ENCODE measurements at regions not wholly inside any gene's neighbourhood (a gene's known extent, or its start where the extent isn't known, plus 50 kb on each side); places are given as distances from the start of the nearest gene placed in this dataset.

GRCh38 chr4:166460769-166461550 is 587.9 kb downstream of the TLL1 start:
- DNase-seq (ENCODE audit: insufficient read length, low spot score) (no peak), FAIRE-seq (no peak)

- FAIRE-seq, result no peak
- no peak for DNase-seq (ENCODE audit: insufficient read length, low spot score)
Measured at GRCh38 chr4:166481055-166481454, 608.0 kb downstream of the TLL1 start.

GRCh38 chr4:166481739-166482138 is 608.7 kb downstream of the TLL1 start:
- DNase-seq (ENCODE audit: insufficient read length, low spot score), result no peak

GRCh38 chr4:166482758-166483157 is 609.7 kb downstream of the TLL1 start:
- DNase-seq (ENCODE audit: insufficient read length, low spot score) (no peak), FAIRE-seq (no peak)

More at GRCh38 chr4:166481739-166482138, 608.7 kb downstream of the TLL1 start:
- no peak for FAIRE-seq

DNA sequence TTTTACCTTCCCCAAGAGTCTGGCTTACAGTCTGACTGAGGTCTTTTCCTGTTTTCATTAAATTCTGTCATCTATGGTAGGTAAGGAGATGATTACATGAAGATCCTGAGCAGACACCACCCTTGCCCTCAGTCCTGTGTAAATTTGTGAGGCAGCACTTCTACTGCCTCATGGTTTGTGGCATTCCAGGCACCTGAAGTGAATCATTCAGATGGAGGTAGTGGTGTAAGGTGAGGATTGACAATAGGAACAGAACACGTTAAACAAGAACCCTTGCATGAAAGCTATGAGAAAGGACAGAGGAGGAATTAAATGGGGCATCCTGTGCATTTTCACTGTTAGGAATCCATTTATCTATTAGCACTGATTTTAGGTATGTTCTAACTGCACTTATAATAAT is 618.6 kb downstream of the TLL1 start:
- FAIRE-seq, result no peak
- no peak for DNase-seq (ENCODE audit: insufficient read length, low spot score)

DNA sequence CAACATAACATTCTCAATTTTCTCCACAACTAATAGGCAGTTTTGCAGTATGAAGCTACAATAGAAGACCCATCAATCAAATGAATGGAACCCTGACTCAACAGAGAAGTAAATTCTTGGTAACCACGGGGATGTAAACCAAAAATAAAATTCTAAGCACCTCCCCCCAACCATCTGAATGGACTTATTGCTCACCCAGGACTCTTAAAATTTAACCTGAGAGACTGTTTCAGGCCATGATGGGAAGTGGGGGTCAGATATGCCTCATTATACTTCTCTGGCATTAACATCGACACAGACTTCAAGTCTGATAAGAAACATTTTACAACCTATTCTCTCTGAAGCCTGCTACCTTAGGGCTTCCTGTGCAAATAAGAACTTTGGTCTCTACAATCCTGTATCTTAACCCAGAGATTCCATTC is 620.9 kb downstream of the TLL1 start:
- FAIRE-seq (no peak), DNase-seq (ENCODE audit: insufficient read length, low spot score) (peak; percentile 15)

DNA sequence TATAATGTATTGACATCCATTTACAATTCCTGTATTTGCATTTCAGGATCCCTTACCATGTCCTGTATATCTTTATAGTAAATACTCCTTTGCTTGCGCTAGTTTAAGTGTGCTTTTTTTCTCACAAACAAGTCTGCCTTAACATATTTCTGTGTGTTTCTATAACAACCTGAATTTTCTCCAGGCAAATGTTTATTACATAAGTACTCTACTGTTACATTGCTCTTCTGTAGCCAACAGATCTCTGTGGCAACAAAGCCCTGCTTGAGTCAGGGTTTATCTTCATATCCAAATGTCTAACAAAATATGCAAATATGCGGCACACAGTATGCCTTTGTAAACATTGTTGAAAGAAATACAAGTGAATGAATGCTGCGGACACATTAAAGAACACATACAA is 625.5 kb downstream of the TLL1 start:
- no peak for FAIRE-seq
- no peak for DNase-seq (ENCODE audit: insufficient read length, low spot score)

GRCh38 chr4:166499820-166500219 is 626.8 kb downstream of the TLL1 start:
- DNase-seq (ENCODE audit: insufficient read length, low spot score), result no peak
- no peak for FAIRE-seq

- peak; percentile 19 for DNase-seq (ENCODE audit: insufficient read length, low spot score)
- peak; percentile 44 for FAIRE-seq
Measured at GRCh38 chr4:166501941-166502382, 628.9 kb downstream of the TLL1 start.

DNA sequence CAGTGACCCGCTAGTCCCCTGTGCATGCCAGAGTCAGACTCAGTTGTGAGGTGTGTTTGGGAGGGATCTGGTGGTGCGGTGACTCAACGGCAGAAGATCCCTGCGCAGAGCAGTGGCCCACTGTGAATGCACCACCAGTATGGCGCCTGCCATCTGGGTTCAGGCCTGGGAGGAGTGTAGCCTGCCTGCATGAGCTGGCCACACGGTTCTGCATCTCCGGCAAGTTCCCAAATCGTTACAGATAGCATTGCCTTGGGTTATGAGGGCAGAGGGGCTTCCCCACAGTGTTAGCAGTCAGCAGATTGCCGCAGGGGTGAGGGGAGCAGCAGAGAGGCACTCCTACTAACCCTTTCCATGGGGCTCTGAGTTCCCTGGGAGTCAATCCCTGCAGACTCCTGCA is 629.6 kb downstream of the TLL1 start:
- DNase-seq (ENCODE audit: insufficient read length, low spot score), result no peak
- FAIRE-seq, result no peak

GRCh38 chr4:166506051-166506450 is 633.0 kb downstream of the TLL1 start:
- DNase-seq (ENCODE audit: insufficient read length, low spot score), result no peak
- FAIRE-seq, result no peak

GRCh38 chr4:166512267-166512666 is 639.2 kb downstream of the TLL1 start:
- FAIRE-seq (no peak), DNase-seq (ENCODE audit: insufficient read length, low spot score) (no peak)

DNA sequence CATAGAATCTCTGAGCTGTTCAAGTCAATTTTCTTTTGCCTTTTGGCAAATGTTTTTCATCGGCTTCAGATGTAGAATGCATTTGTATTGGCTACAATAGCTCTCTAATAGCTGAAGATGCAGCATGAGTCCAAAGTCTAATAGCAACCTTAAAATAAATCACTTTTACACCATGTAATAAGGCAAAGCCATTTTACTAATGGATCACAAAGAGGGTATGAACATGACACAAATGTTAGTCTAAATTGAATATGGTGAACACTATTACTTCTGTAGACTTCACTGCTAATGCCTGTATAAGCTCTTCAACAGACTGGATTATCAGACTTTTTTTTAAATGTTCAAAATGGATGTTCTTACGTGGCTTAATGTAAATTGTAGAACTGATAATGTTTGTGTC is 645.3 kb downstream of the TLL1 start:
- no peak for DNase-seq (ENCODE audit: insufficient read length, low spot score)
- no peak for FAIRE-seq

DNA sequence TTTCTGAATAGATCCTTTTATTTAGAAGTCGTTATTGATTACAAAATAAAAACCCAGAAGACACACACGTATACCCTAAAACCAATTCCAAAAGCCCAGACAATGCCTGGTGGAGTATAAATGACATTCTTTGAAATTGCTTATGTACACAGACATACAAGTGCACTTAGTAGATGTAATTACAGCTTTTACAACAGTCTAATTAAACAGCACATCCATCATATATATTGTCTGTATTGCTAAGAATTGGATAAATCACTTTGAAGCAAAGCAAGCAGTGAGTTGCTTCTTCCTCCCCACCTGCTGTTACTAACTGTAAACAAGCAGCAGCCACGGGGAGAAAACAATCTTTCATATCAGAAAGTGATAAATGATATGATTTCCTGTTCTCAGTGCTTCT is 645.7 kb downstream of the TLL1 start:
- FAIRE-seq (no peak), DNase-seq (ENCODE audit: insufficient read length, low spot score) (no peak)

- FAIRE-seq (no peak), DNase-seq (ENCODE audit: insufficient read length, low spot score) (no peak)
Measured at GRCh38 chr4:166519774-166520173, 646.7 kb downstream of the TLL1 start.

GRCh38 chr4:166527500-166527899 is 654.5 kb downstream of the TLL1 start:
- FAIRE-seq (no peak), DNase-seq (ENCODE audit: insufficient read length, low spot score) (no peak)

DNA sequence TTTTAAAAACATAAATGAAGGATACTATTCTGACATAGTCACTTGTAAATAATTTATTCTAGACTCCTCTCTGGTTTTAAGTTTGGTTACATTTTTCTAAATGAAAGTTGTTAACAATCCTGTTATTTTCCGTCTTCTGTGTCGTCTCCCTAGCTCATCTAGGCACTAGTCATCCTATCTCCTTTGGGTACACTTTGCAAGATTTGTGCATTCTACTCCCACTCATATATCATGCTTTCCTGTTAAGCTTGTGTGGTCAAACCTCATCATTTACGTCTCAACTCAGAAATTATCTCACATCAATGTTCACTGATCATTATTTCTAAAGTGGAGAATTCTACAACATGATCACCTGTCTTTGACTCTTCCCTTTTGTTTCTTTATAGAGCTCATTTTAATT is 658.7 kb downstream of the TLL1 start:
- DNase-seq (ENCODE audit: insufficient read length, low spot score), result no peak
- no peak for FAIRE-seq

- no peak for DNase-seq (ENCODE audit: insufficient read length, low spot score)
- peak; percentile 58 for FAIRE-seq
Measured at GRCh38 chr4:166535865-166536264, 662.8 kb downstream of the TLL1 start.

DNA sequence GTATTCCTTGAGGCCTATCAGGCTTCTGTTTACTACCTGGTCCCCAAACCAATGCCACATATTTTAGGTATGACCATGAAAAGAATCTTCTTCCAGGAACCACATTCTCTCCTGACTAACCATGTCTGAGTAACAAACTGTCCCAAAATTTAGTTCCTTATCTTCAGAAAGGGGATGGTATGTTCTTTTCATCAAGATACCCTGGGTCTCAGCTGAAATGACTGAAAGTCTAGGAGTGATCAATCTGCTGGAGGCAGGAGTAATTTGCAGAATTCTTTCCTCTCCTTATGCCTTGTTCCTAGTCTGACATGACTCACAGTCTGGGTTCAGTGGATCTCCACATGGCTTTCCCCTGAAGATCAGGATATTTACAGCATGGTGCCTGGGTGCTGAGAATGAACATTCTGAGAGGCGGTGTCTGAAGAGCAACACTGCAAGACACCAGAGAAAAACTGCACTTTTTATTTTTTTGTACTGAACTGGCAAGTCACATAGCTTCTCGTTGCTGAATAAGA is 665.5 kb downstream of the TLL1 start:
- DNase-seq (ENCODE audit: insufficient read length, low spot score) (no peak), FAIRE-seq (no peak)

DNA sequence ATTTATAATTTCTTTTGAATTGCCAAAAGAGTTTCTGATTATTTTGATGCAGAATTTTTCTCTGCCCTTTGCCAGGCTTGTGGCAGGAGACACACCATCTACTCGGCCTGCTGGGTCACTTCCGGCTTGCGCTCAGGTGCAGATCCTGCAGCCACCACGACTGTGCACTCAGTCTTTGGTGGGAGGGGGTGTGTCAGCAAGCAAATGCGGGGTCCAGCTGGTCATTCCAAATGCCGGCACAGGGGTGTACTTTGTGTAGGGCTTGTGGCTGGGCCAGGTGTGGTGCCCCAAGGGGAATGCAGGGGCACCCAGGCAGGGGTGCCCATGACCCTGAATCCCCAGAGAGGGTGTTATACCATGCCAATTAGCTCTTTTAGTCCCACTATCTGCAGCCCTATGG is 673.0 kb downstream of the TLL1 start:
- DNase-seq (ENCODE audit: insufficient read length, low spot score), result no peak
- no peak for FAIRE-seq

DNA sequence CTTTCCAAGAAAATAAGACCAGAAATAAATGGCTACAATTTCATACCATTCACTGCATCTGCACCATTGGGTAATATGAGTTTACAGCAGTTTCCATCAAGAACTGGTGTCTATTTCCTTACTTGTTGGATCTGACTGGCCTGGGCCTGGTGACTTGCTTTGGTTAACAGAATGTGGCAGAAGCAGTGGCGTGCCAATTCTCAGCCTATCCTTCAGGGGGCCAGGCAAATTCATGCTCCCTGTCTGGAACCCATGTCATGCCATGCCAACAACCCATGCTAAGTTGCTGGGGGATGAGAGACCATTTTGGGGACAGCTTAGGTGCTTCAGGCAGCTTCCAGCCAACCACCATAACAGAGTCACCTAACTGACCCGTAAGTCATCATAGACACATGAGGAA is 656.7 kb downstream of the SPOCK3 start:
- DNase-seq (ENCODE audit: insufficient read length, low spot score) (no peak), FAIRE-seq (no peak)

GRCh38 chr4:166585491-166585890 is 648.8 kb downstream of the SPOCK3 start:
- DNase-seq (ENCODE audit: insufficient read length, low spot score) (no peak), FAIRE-seq (no peak)
